IPS-18a (cell line): ENCODE measurements at regions not wholly inside any gene's neighbourhood (a gene's known extent, or its start where the extent isn't known, plus 50 kb on each side); places are given as distances from the start of the nearest gene placed in this dataset.

Source experiments
- H3K27ac ChIP-seq: one replicate; pipeline ENCODE4 v1.5.1; 2013; ENCODE audit warnings: low read length
- H3K27me3 ChIP-seq: one replicate; pipeline ENCODE4 v1.6.1; 2013; ENCODE audit warnings: mild to moderate bottlenecking, low read length; ENCODE audit not compliant: control insufficient read depth, insufficient read depth
- H3K36me3 ChIP-seq: one replicate; pipeline ENCODE4 v1.6.1; 2013; ENCODE audit warnings: low read depth, low read length; ENCODE audit not compliant: control insufficient read depth
- H3K4me1 ChIP-seq: one replicate; pipeline ENCODE4 v1.6.1; 2013; ENCODE audit warnings: low read depth, low read length; ENCODE audit not compliant: control insufficient read depth
- H3K4me3 ChIP-seq: one replicate; pipeline ENCODE4 v1.5.1; 2013; ENCODE audit warnings: low read length
- H3K9ac ChIP-seq: one replicate; pipeline ENCODE4 v1.6.1; 2013; ENCODE audit warnings: mild to moderate bottlenecking, low read length, moderate library complexity
- H3K9me3 ChIP-seq: one replicate; pipeline ENCODE4 v1.6.1; 2013; ENCODE audit warnings: low read depth, low read length; ENCODE audit not compliant: control insufficient read depth

GRCh38 chr9:108474356-108474755 lies 381.4 kb downstream of the ACTL7B start:
- Histone ChIP-seq H3K27ac (no peak overlapping the region), H3K36me3 (no peaks in the 10 kb centered on the region), H3K4me3 (no peak overlapping the region), H3K4me1 (peaks cover 7% of the 10 kb centered on the region), H3K9ac (no peak overlapping the region), H3K9me3 (no peaks in the 10 kb centered on the region), H3K27me3 (no peaks in the 10 kb centered on the region)

GRCh38 chr9:108473209-108474112 lies 382.3 kb downstream of the ACTL7B start:
- Histone ChIP-seq H3K27ac (no peak overlapping the region), H3K9ac (no peak overlapping the region), H3K4me1 (peaks cover 7% of the 10 kb centered on the region), H3K27me3 (no peaks in the 10 kb centered on the region), H3K9me3 (no peaks in the 10 kb centered on the region), H3K36me3 (no peaks in the 10 kb centered on the region), H3K4me3 (no peak overlapping the region)

GRCh38 chr9:108469654-108470053 lies 386.1 kb downstream of the ACTL7B start:
- H3K36me3 ChIP-seq = no peaks in the 10 kb centered on the region
- no peak overlapping the region for H3K4me3 ChIP-seq
- no peak overlapping the region for H3K9ac ChIP-seq
- H3K9me3 ChIP-seq = no peaks in the 10 kb centered on the region
- H3K27ac ChIP-seq = no peak overlapping the region
- no peaks in the 10 kb centered on the region for H3K27me3 ChIP-seq
- H3K4me1 ChIP-seq = peaks cover 7% of the 10 kb centered on the region

DNA sequence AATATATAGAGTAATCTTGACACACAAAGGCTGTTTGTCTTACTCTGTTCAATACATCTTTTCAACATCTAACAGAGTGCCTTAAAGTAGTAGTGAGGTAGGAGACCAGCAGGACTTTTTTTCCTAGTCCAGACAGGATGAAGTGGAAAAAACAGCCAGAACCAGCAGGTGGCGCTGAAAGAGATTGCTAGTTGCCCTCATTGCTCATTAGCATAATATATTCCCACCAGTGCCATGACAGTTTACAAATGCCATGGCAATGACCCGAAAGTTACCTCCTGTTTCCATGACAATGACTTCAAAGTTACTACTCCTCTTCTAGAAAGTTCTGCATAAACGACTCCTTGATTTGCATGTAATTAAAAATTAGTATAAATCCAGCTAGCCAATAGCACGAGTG lies 387.4 kb downstream of the ACTL7B start:
- Histone ChIP-seq H3K9ac (no peak overlapping the region), H3K27ac (no peak overlapping the region), H3K36me3 (no peaks in the 10 kb centered on the region), H3K4me1 (peaks cover 1% of the 10 kb centered on the region), H3K27me3 (no peaks in the 10 kb centered on the region), H3K9me3 (no peaks in the 10 kb centered on the region), H3K4me3 (no peak overlapping the region)

GRCh38 chr9:108467653-108468324 lies 388.0 kb downstream of the ACTL7B start:
- Histone ChIP-seq H3K4me1 (no peaks in the 10 kb centered on the region), H3K27ac (no peak overlapping the region), H3K9me3 (no peaks in the 10 kb centered on the region), H3K4me3 (no peak overlapping the region), H3K36me3 (no peaks in the 10 kb centered on the region), H3K27me3 (no peaks in the 10 kb centered on the region), H3K9ac (no peak overlapping the region)

DNA sequence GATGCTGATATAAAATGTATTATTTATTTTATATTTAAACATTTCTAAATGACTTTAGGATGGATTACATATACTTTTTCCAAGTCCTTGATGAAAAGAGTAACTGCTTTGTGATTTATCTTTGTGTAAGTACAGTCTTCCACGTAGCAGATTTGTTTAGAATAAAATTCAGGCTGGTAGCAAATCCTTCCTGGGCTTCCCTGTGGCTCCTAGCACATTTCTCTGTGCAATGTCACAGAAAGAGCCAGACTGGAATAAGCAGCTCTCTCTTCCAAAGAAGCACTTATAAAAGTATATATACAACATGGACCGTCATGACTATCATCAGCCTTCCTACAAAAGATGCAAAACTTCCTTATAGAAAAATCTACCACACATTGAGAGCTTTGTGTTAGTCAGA lies 388.6 kb downstream of the ACTL7B start:
- H3K9ac ChIP-seq = no peak overlapping the region
- H3K9me3 ChIP-seq = no peaks in the 10 kb centered on the region
- no peak overlapping the region for H3K4me3 ChIP-seq
- no peaks in the 10 kb centered on the region for H3K27me3 ChIP-seq
- H3K27ac ChIP-seq = no peak overlapping the region
- no peaks in the 10 kb centered on the region for H3K36me3 ChIP-seq
- no peaks in the 10 kb centered on the region for H3K4me1 ChIP-seq

GRCh38 chr9:108466304-108466703 lies 389.5 kb downstream of the ACTL7B start:
- Histone ChIP-seq H3K27me3 (no peaks in the 10 kb centered on the region), H3K9ac (no peak overlapping the region), H3K4me3 (no peak overlapping the region), H3K27ac (no peak overlapping the region), H3K4me1 (no peaks in the 10 kb centered on the region), H3K36me3 (no peaks in the 10 kb centered on the region), H3K9me3 (no peaks in the 10 kb centered on the region)

DNA sequence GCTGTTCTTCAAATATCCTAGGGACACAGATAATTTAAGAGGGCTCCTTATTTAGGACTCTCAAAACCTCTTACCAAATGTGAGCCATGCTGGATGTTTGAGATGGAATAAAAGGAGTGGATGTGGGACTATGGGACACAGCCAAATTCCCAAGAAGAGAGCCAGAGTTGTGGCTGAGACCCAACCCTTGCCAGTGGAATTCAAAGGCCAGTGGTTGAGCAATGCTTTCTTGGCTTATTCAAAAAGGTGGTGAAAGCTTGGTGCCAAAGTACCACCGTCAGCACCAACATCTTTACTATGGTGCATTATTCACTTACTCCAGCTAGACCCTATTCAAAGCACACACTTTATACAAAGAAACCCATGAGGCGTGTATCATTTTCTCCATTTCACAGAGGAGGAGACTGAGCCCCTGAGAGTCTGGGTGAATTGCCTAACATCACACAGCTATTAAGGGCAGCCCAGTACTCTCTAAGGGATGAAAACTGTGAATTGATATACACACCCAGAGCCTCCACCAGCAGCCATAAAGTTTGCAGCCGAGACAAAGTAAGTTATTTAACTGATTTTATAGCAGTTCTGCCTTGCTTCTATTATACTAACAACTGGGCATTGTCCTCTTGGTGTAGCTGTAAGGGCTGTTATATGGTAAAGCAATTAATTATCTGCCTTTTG lies 391.7 kb downstream of the ACTL7B start:
- H3K27ac ChIP-seq = no peak overlapping the region
- H3K4me1 ChIP-seq = no peaks in the 10 kb centered on the region
- H3K9me3 ChIP-seq = no peaks in the 10 kb centered on the region
- no peak overlapping the region for H3K9ac ChIP-seq
- no peak overlapping the region for H3K4me3 ChIP-seq
- no peaks in the 10 kb centered on the region for H3K36me3 ChIP-seq
- H3K27me3 ChIP-seq = no peaks in the 10 kb centered on the region

DNA sequence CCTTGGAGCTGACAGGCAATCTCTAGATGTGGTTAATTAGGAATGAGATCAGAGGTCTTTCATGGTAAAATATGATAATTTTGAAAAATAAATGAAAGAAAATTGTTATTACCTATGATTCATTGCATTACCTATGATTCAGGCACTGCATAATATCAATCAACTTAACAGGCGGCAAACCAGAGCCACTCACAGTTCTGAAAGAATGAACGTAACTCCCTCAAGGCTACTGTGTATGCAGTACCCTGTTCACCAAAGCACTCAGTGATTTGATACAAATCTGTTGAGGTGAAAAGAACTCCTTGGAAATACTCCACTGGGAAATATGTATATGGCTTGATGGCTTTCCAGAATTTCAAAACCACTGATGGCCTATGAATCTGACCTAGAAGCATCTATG lies 398.9 kb downstream of the ACTL7B start:
- H3K36me3 ChIP-seq = no peaks in the 10 kb centered on the region
- no peaks in the 10 kb centered on the region for H3K27me3 ChIP-seq
- no peak overlapping the region for H3K9ac ChIP-seq
- no peak overlapping the region for H3K4me3 ChIP-seq
- no peaks in the 10 kb centered on the region for H3K4me1 ChIP-seq
- no peak overlapping the region for H3K27ac ChIP-seq
- no peaks in the 10 kb centered on the region for H3K9me3 ChIP-seq

GRCh38 chr9:108445431-108446071 lies 410.2 kb downstream of the ACTL7B start:
- H3K27me3 ChIP-seq = no peaks in the 10 kb centered on the region
- no peaks in the 10 kb centered on the region for H3K4me1 ChIP-seq
- H3K9me3 ChIP-seq = no peaks in the 10 kb centered on the region
- no peaks in the 10 kb centered on the region for H3K36me3 ChIP-seq
- no peak overlapping the region for H3K27ac ChIP-seq
- H3K9ac ChIP-seq = no peak overlapping the region
- H3K4me3 ChIP-seq = no peak overlapping the region
